IPS-15b (cell line): ENCODE measurements at regions not wholly inside any gene's neighbourhood (a gene's known extent, or its start where the extent isn't known, plus 50 kb on each side); places are given as distances from the start of the nearest gene placed in this dataset.

Experiments used
- H3K27me3 ChIP-seq: one replicate; pipeline ENCODE4 v1.6.1; 2013; ENCODE audit warnings: low read length; ENCODE audit not compliant: control insufficient read depth, insufficient read depth
- H3K36me3 ChIP-seq: one replicate; pipeline ENCODE4 v1.6.1; 2013; ENCODE audit warnings: low read length; ENCODE audit not compliant: control insufficient read depth, insufficient read depth
- H3K4me1 ChIP-seq: one replicate; pipeline ENCODE4 v1.6.1; 2013; ENCODE audit warnings: mild to moderate bottlenecking, low read length; ENCODE audit not compliant: control insufficient read depth, insufficient read depth
- H3K4me3 ChIP-seq: one replicate; pipeline ENCODE4 v1.5.1; 2013; ENCODE audit warnings: low read depth, low read length
- H3K9ac ChIP-seq: one replicate; pipeline ENCODE4 v1.6.1; 2013; ENCODE audit warnings: low read depth, mild to moderate bottlenecking, low read length
- H3K9me3 ChIP-seq: one replicate; pipeline ENCODE4 v1.6.1; 2013; ENCODE audit warnings: mild to moderate bottlenecking, low read length; ENCODE audit not compliant: control insufficient read depth, insufficient read depth

- Histone ChIP-seq H3K27me3 (peaks cover 2% of the 10 kb centered on the region), H3K9me3 (no peaks in the 10 kb centered on the region), H3K4me3 (no peak overlapping the region), H3K4me1 (no peaks in the 10 kb centered on the region), H3K9ac (no peak overlapping the region), H3K36me3 (no peaks in the 10 kb centered on the region)
Observed at GRCh38 chr3:194982472-194982871, 288.5 kb downstream of the XXYLT1 start.

- Histone ChIP-seq H3K36me3 (no peaks in the 10 kb centered on the region), H3K9ac (no peak overlapping the region), H3K4me3 (no peak overlapping the region), H3K9me3 (no peaks in the 10 kb centered on the region), H3K27me3 (peaks cover 2% of the 10 kb centered on the region), H3K4me1 (no peaks in the 10 kb centered on the region)
Observed at GRCh38 chr3:194983121-194983520, 287.8 kb downstream of the XXYLT1 start.

- H3K4me3 ChIP-seq = no peak overlapping the region
- no peaks in the 10 kb centered on the region for H3K4me1 ChIP-seq
- peaks cover 2% of the 10 kb centered on the region for H3K27me3 ChIP-seq
- no peaks in the 10 kb centered on the region for H3K9me3 ChIP-seq
- H3K9ac ChIP-seq = no peak overlapping the region
- H3K36me3 ChIP-seq = no peaks in the 10 kb centered on the region
Observed at GRCh38 chr3:194983620-194984019, 287.3 kb downstream of the XXYLT1 start.

GRCh38 chr3:194984066-194984465 lies 286.9 kb downstream of the XXYLT1 start:
- no peaks in the 10 kb centered on the region for H3K36me3 ChIP-seq
- no peak overlapping the region for H3K4me3 ChIP-seq
- H3K9ac ChIP-seq = no peak overlapping the region
- peaks cover 2% of the 10 kb centered on the region for H3K27me3 ChIP-seq
- H3K9me3 ChIP-seq = no peaks in the 10 kb centered on the region
- H3K4me1 ChIP-seq = no peaks in the 10 kb centered on the region

- Histone ChIP-seq H3K4me3 (no peak overlapping the region), H3K4me1 (no peaks in the 10 kb centered on the region), H3K27me3 (peaks cover 2% of the 10 kb centered on the region), H3K9me3 (no peaks in the 10 kb centered on the region), H3K9ac (no peak overlapping the region), H3K36me3 (no peaks in the 10 kb centered on the region)
Observed at GRCh38 chr3:194984622-194985021, 286.3 kb downstream of the XXYLT1 start.

GRCh38 chr3:194985031-194985578 lies 285.9 kb downstream of the XXYLT1 start:
- Histone ChIP-seq H3K9me3 (no peaks in the 10 kb centered on the region), H3K9ac (no peak overlapping the region), H3K27me3 (peaks cover 2% of the 10 kb centered on the region), H3K36me3 (no peaks in the 10 kb centered on the region), H3K4me3 (no peak overlapping the region), H3K4me1 (no peaks in the 10 kb centered on the region)

GRCh38 chr3:194986208-194987043 lies 284.5 kb downstream of the XXYLT1 start:
- Histone ChIP-seq H3K9ac (no peak overlapping the region), H3K4me3 (no peak overlapping the region), H3K36me3 (no peaks in the 10 kb centered on the region), H3K27me3 (peaks cover 2% of the 10 kb centered on the region), H3K4me1 (no peaks in the 10 kb centered on the region), H3K9me3 (no peaks in the 10 kb centered on the region)

- Histone ChIP-seq H3K27me3 (peaks cover 2% of the 10 kb centered on the region), H3K4me1 (no peaks in the 10 kb centered on the region), H3K36me3 (no peaks in the 10 kb centered on the region), H3K4me3 (no peak overlapping the region), H3K9ac (no peak overlapping the region), H3K9me3 (no peaks in the 10 kb centered on the region)
Observed at GRCh38 chr3:194987571-194988494, 283.1 kb downstream of the XXYLT1 start.

GRCh38 chr3:194988495-194989165 lies 282.3 kb downstream of the XXYLT1 start:
- Histone ChIP-seq H3K4me1 (no peaks in the 10 kb centered on the region), H3K4me3 (no peak overlapping the region), H3K36me3 (no peaks in the 10 kb centered on the region), H3K27me3 (peaks cover 2% of the 10 kb centered on the region), H3K9ac (no peak overlapping the region), H3K9me3 (no peaks in the 10 kb centered on the region)

GRCh38 chr3:194989241-194989640 lies 281.7 kb downstream of the XXYLT1 start:
- Histone ChIP-seq H3K9me3 (no peaks in the 10 kb centered on the region), H3K4me3 (no peak overlapping the region), H3K27me3 (peaks cover 2% of the 10 kb centered on the region), H3K9ac (no peak overlapping the region), H3K36me3 (no peaks in the 10 kb centered on the region), H3K4me1 (no peaks in the 10 kb centered on the region)
